ENCODE measurements at regions not wholly inside any gene's neighbourhood (a gene's known extent, or its start where the extent isn't known, plus 50 kb on each side); places are given as distances from the start of the nearest gene placed in this dataset.
"Not testable (repeated sequence)": the region's sequence is repeated elsewhere in the genome, so short reads cannot be mapped to it uniquely, and the experiment has no call there.

GRCh38 chr3:126288314-126288713, 68.9 kb downstream of the KLF15 start:
- peaks cover 47% of the 10 kb centered on the region for H3K4me1 ChIP-seq
- TF ChIP-seq CTCF (IDR thresholded peaks at IDR 0.05; ENCODE audit: borderline replicate concordance), result no peak
- H3K9me3 ChIP-seq (replicated peaks), result no peaks in the 10 kb centered on the region
- peak; percentile 54 for DNase-seq
- peaks cover 7% of the 10 kb centered on the region for H3K27me3 ChIP-seq (ENCODE audit: low read depth)
- intact Hi-C loops (cut with micrococcal nuclease), result no loop called here
- H3K36me3 ChIP-seq, result no peaks in the 10 kb centered on the region
- peak overlapping the region; percentile 90 for H3K27ac ChIP-seq (replicated peaks)
- H3K4me3 ChIP-seq, result peak overlapping the region; percentile 62

- DNase-seq, result peak; percentile 72
- TF ChIP-seq CTCF (IDR thresholded peaks at IDR 0.05; ENCODE audit: borderline replicate concordance), result no peak
These were observed 69.5 kb downstream of the KLF15 start for GRCh38 chr3:126287536-126288241.

GRCh38 chr3:126287171-126287535, 70.1 kb downstream of the KLF15 start:
- H3K36me3 ChIP-seq, result no peaks in the 10 kb centered on the region
- peak overlapping the region; percentile 62 for H3K4me3 ChIP-seq
- no peak for DNase-seq
- intact Hi-C loops (cut with micrococcal nuclease), result no loop called here
- TF ChIP-seq CTCF (IDR thresholded peaks at IDR 0.05; ENCODE audit: borderline replicate concordance), result no peak
- peaks cover 42% of the 10 kb centered on the region for H3K4me1 ChIP-seq
- no peaks in the 10 kb centered on the region for H3K9me3 ChIP-seq (replicated peaks)
- peaks cover 7% of the 10 kb centered on the region for H3K27me3 ChIP-seq (ENCODE audit: low read depth)
- peak overlapping the region; percentile 90 for H3K27ac ChIP-seq (replicated peaks)

More at GRCh38 chr3:126287536-126288241, 69.5 kb downstream of the KLF15 start:
- Histone ChIP-seq H3K4me1 (peaks cover 42% of the 10 kb centered on the region), H3K27ac (replicated peaks) (peak overlapping the region; percentile 90), H3K9me3 (replicated peaks) (no peaks in the 10 kb centered on the region), H3K27me3 (ENCODE audit: low read depth) (peaks cover 7% of the 10 kb centered on the region), H3K36me3 (no peaks in the 10 kb centered on the region), H3K4me3 (peak overlapping the region; percentile 62)
- intact Hi-C loops (cut with micrococcal nuclease), result no loop called here

- TF ChIP-seq CTCF (IDR thresholded peaks at IDR 0.05; ENCODE audit: borderline replicate concordance), result no peak
- peaks cover 7% of the 10 kb centered on the region for H3K27me3 ChIP-seq (ENCODE audit: low read depth)
- H3K9me3 ChIP-seq (replicated peaks), result no peaks in the 10 kb centered on the region
- DNase-seq, result no peak
- H3K27ac ChIP-seq (replicated peaks), result no peak overlapping the region
- no peak overlapping the region for H3K4me3 ChIP-seq
- H3K4me1 ChIP-seq, result peaks cover 36% of the 10 kb centered on the region
- no peaks in the 10 kb centered on the region for H3K36me3 ChIP-seq
- intact Hi-C loops (cut with micrococcal nuclease), result no loop called here
These were observed 71.8 kb downstream of the KLF15 start for GRCh38 chr3:126285369-126285768.

DNA sequence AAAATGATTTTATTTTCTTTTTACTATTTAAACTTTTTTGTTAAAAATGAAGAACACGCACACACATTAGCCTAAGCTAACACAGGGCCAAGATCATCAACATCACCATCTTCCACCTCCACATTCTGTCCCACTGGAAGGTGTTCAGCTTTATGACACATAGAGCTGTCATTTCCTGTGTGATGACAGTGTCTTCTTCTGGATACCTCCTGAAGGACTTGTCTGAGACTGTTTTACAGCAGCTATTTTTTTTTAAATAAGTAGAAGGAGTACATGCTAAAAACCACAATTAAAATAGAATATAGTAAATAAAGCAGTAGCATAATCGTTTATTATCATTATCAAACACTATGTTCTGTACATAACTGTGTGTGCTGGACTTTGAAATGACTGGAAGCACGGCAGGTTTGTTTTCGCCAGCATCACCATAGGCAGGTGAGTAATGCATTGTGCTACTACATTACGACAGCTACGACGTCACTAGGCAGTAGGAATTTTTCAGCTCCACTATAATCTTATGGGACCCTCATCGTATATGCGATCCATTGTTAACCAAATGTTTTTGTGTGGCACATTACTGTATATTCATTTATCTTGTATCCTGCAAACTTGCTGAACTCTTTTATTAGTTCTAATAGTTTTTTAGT, 72.8 kb downstream of the KLF15 start:
- H3K27ac ChIP-seq (replicated peaks), result no peak overlapping the region
- no peaks in the 10 kb centered on the region for H3K9me3 ChIP-seq (replicated peaks)
- no peaks in the 10 kb centered on the region for H3K36me3 ChIP-seq
- intact Hi-C loops (cut with micrococcal nuclease), result no loop called here
- no peak overlapping the region for H3K4me3 ChIP-seq
- peaks cover 30% of the 10 kb centered on the region for H3K4me1 ChIP-seq
- peaks cover 7% of the 10 kb centered on the region for H3K27me3 ChIP-seq (ENCODE audit: low read depth)
- no peak for DNase-seq
- TF ChIP-seq CTCF (IDR thresholded peaks at IDR 0.05; ENCODE audit: borderline replicate concordance), result no peak

GRCh38 chr3:126283651-126284050, 73.6 kb downstream of the KLF15 start:
- H3K9me3 ChIP-seq (replicated peaks); H3K27me3 ChIP-seq (ENCODE audit: low read depth); DNase-seq; intact Hi-C loops (cut with micrococcal nuclease); H3K36me3 ChIP-seq; H3K4me3 ChIP-seq; H3K27ac ChIP-seq (replicated peaks): not testable (repeated sequence)
- peaks cover 25% of the 10 kb centered on the region for H3K4me1 ChIP-seq
